ENCODE measurements at regions not wholly inside any gene's neighbourhood (a gene's known extent, or its start where the extent isn't known, plus 50 kb on each side); places are given as distances from the start of the nearest gene placed in this dataset.

DNA sequence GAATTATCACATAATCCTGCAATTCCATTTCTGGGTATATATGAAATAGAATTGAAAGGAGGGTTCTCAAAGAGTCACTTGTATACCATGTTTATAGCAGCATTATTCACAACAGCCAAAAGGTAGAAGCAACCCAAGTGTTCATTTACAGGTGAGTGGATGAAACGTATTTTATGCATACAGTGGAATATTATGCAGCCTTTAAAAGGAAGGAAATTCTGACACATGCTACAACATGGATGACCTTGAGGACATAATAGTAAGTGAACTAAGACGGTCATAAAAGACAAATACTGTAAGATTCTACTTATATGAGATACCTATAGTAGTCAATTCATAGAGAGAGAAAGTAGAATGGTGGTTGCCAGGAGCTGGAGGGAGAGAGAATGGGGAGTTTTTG, 110.8 kb upstream of the LIPC start:
- TF ChIP-seq, protein P1, sequence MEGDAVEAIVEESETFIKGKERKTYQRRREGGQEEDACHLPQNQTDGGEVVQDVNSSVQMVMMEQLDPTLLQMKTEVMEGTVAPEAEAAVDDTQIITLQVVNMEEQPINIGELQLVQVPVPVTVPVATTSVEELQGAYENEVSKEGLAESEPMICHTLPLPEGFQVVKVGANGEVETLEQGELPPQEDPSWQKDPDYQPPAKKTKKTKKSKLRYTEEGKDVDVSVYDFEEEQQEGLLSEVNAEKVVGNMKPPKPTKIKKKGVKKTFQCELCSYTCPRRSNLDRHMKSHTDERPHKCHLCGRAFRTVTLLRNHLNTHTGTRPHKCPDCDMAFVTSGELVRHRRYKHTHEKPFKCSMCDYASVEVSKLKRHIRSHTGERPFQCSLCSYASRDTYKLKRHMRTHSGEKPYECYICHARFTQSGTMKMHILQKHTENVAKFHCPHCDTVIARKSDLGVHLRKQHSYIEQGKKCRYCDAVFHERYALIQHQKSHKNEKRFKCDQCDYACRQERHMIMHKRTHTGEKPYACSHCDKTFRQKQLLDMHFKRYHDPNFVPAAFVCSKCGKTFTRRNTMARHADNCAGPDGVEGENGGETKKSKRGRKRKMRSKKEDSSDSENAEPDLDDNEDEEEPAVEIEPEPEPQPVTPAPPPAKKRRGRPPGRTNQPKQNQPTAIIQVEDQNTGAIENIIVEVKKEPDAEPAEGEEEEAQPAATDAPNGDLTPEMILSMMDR (IDR thresholded peaks at IDR 0.05) = no peak
- no peak for TF ChIP-seq EZH2 (IDR thresholded peaks at IDR 0.05; ENCODE audit: borderline replicate concordance, insufficient read depth, low read depth, low read length, poor library complexity, severe bottlenecking)

Data from B cell (primary cell).